ENCODE measurements at regions not wholly inside any gene's neighbourhood (a gene's known extent, or its start where the extent isn't known, plus 50 kb on each side); places are given as distances from the start of the nearest gene placed in this dataset.

GRCh38 chr17:68108313-68109000 lies 72.9 kb downstream of the KPNA2 start:
- TF ChIP-seq CTCF (IDR thresholded peaks at IDR 0.05) (no peak), POLR2A (IDR thresholded peaks at IDR 0.05) (no peak)

Data from Peyer's patch (tissue), 4 donors.